Bronchial epithelial cell (primary cell): ENCODE measurements at regions not wholly inside any gene's neighbourhood (a gene's known extent, or its start where the extent isn't known, plus 50 kb on each side); places are given as distances from the start of the nearest gene placed in this dataset.
A peak's percentile ranks its signal among the peaks of the same experiment; 100 is the strongest.

Source experiments
- DNase-seq: peaks from one replicate; pipeline ENCODE4 v3.0.0-alpha.2; 2010; ENCODE audit warnings: low read depth
- FAIRE-seq: peaks from 2 replicates; lab custom pipeline; 2011; peaks lifted over from hg19 to GRCh38; lab: Jason Lieb, UNC
- H3K27me3 ChIP-seq: 2 replicates; pipeline ENCODE4 v1.5.1; 2011; ENCODE audit warnings: low read length; ENCODE audit not compliant: control insufficient read depth, insufficient read depth
- H3K36me3 ChIP-seq: 2 replicates; pipeline ENCODE4 v1.5.1; 2011; ENCODE audit warnings: low read length; ENCODE audit not compliant: control insufficient read depth, insufficient read depth
- H3K4me3 ChIP-seq: 2 replicates; pipeline ENCODE4 v1.5.1; 2011; ENCODE audit warnings: mild to moderate bottlenecking, low read depth, low read length, control low read depth
- CTCF ChIP-seq: IDR thresholded peaks from 2 replicates; pipeline ENCODE4 v1.5.1; 2011; ENCODE audit warnings: mild to moderate bottlenecking, moderate library complexity, low read length, control low read depth, inconsistent platforms; ENCODE audit not compliant: insufficient read depth, severe bottlenecking

GRCh38 chr4:187021436-187022205 is 298.0 kb upstream of the FAT1 start:
- Histone ChIP-seq H3K27me3 (no peaks in the 10 kb centered on the region), H3K4me3 (no peak overlapping the region), H3K36me3 (no peaks in the 10 kb centered on the region)
- no peak for TF ChIP-seq CTCF
- FAIRE-seq (no peak), DNase-seq (peak; percentile 65)

- Histone ChIP-seq H3K36me3 (no peaks in the 10 kb centered on the region), H3K4me3 (no peak overlapping the region), H3K27me3 (no peaks in the 10 kb centered on the region)
- no peak for DNase-seq
- TF ChIP-seq CTCF: no peak
- no peak for FAIRE-seq
Observed at GRCh38 chr4:187027272-187027671, 303.6 kb upstream of the FAT1 start.

GRCh38 chr4:187042251-187042650 is 318.6 kb upstream of the FAT1 start:
- no peaks in the 10 kb centered on the region for H3K36me3 ChIP-seq
- H3K27me3 ChIP-seq: no peaks in the 10 kb centered on the region
- no peak for FAIRE-seq
- peak; percentile 71 for DNase-seq
- no peak overlapping the region for H3K4me3 ChIP-seq
- TF ChIP-seq CTCF: no peak

GRCh38 chr4:187046471-187046870 is 322.8 kb upstream of the FAT1 start:
- FAIRE-seq (no peak), DNase-seq (peak; percentile 51)
- H3K27me3 ChIP-seq: no peaks in the 10 kb centered on the region
- no peaks in the 10 kb centered on the region for H3K36me3 ChIP-seq
- TF ChIP-seq CTCF: no peak
- no peak overlapping the region for H3K4me3 ChIP-seq

GRCh38 chr4:187059021-187059420 is 335.4 kb upstream of the FAT1 start:
- no peak overlapping the region for H3K4me3 ChIP-seq
- no peak for FAIRE-seq
- TF ChIP-seq CTCF: no peak
- no peaks in the 10 kb centered on the region for H3K36me3 ChIP-seq
- H3K27me3 ChIP-seq: no peaks in the 10 kb centered on the region
- DNase-seq: no peak

GRCh38 chr4:187059895-187060294 is 336.2 kb upstream of the FAT1 start:
- H3K4me3 ChIP-seq: no peak overlapping the region
- DNase-seq (no peak), FAIRE-seq (no peak)
- no peaks in the 10 kb centered on the region for H3K27me3 ChIP-seq
- TF ChIP-seq CTCF: no peak
- H3K36me3 ChIP-seq: no peaks in the 10 kb centered on the region
